Spleen (tissue), 7 donors: ENCODE measurements at regions not wholly inside any gene's neighbourhood (a gene's known extent, or its start where the extent isn't known, plus 50 kb on each side); places are given as distances from the start of the nearest gene placed in this dataset.

Experiments
- CTCF ChIP-seq, 11 experiments: fragments of 200-600 bp in 7 of 11; fragments of 450-650 bp in 4 of 11; sonication (generic) in 4 of 11; IDR thresholded peaks in 8 of 11; conservative IDR thresholded peaks in 3 of 11; 1 replicate in 7 of 11; 2 replicates in 4 of 11; pipeline versions ENCODE4 v1.4.0 to v1.8.0; 2016 to 2021; ENCODE audit warnings: antibody characterized with exemption in 11 of 11, inconsistent platforms in 4 of 11, mild to moderate bottlenecking in 1 of 11
- POLR2A ChIP-seq, 3 donors: fragments of 450-650 bp; IDR thresholded peaks; one replicate each; pipeline ENCODE4 v1.5.1; 2017; ENCODE audit warnings: antibody characterized with exemption in 3 of 3, mild to moderate bottlenecking in 1 of 3
- POLR2AphosphoS5 ChIP-seq, 3 donors: sonication (generic); formaldehyde crosslinking; IDR thresholded peaks; one replicate each; pipeline ENCODE4 v1.5.1; 2017; ENCODE audit warnings: antibody characterized with exemption in 3 of 3
- donor health status: DM: no; HTN: no; CAD: no; lungs with moderate emphysema.
- donor health status: DM: no; HTN: no; CAD: no.
- donor health status: DM: no; HTN: no; CAD: no.

GRCh38 chr6:100065348-100065747 is 71.3 kb upstream of the MCHR2 start:
- TF ChIP-seq CTCF (IDR thresholded peaks at IDR 0.05 in 8 of 11, conservative IDR thresholded peaks at IDR 0.05 in 3 of 11) (no peak), POLR2AphosphoS5 (IDR thresholded peaks at IDR 0.05) (no peak), POLR2A (IDR thresholded peaks at IDR 0.05) (no peak)
